H1 (cell line): ENCODE measurements at regions not wholly inside any gene's neighbourhood (a gene's known extent, or its start where the extent isn't known, plus 50 kb on each side); places are given as distances from the start of the nearest gene placed in this dataset.

ENCODE experiments used
- CTCF ChIA-PET: fragments of 300-600 bp; sonication (Branson Sonifier 250); formaldehyde crosslinking; loops from one replicate; lab custom pipeline; 2021; ENCODE audit not compliant: partially characterized antibody; lab: Charles Lee
- POLR2A ChIA-PET: fragments of 300-600 bp; sonication (Branson Sonifier 250); formaldehyde crosslinking; loops from one replicate; lab custom pipeline; 2021; ENCODE audit warnings: inconsistent platforms; ENCODE audit not compliant: partially characterized antibody; lab: Charles Lee
- DNase-seq, 2 experiments: peaks; one replicate each; pipeline versions ENCODE4 v3.0.0 to v3.0.0-alpha.2; 2010 to 2022; ENCODE audit warnings: low spot score in 2 of 2, low read depth in 1 of 2, mixed read lengths in 1 of 2
- FAIRE-seq: peaks from 2 replicates; lab custom pipeline; 2011; peaks lifted over from hg19 to GRCh38; lab: Jason Lieb, UNC
- H2AFZ ChIP-seq: 2 replicates; pipeline ENCODE4 v1.8.1; 2012; ENCODE audit warnings: low read length, inconsistent platforms
- H2AK5ac ChIP-seq: 2 replicates; pipeline ENCODE4 v1.6.1; 2013; ENCODE audit warnings: low read depth, low read length
- H2BK120ac ChIP-seq: replicated peaks from 2 replicates; pipeline ENCODE3; 2013; ENCODE audit warnings: low read depth, low read length, inconsistent platforms
- H2BK12ac ChIP-seq: 2 replicates; pipeline ENCODE4 v1.6.1; 2013; ENCODE audit warnings: low read depth, low read length
- H2BK15ac ChIP-seq: 2 replicates; pipeline ENCODE4 v1.6.1; 2013; ENCODE audit warnings: low read length
- H2BK20ac ChIP-seq: 2 replicates; pipeline ENCODE4 v1.6.1; 2013; ENCODE audit warnings: low read length
- H2BK5ac ChIP-seq: 2 replicates; pipeline ENCODE4 v1.6.1; 2013; ENCODE audit warnings: low read depth, low read length
- H3K14ac ChIP-seq: 2 replicates; pipeline ENCODE4 v1.6.1; 2013; ENCODE audit warnings: inconsistent platforms; ENCODE audit not compliant: insufficient read length
- H3K18ac ChIP-seq: 2 replicates; pipeline ENCODE4 v1.6.1; 2013; ENCODE audit warnings: low read length; ENCODE audit errors: extremely low read depth
- H3K23ac ChIP-seq: 2 replicates; pipeline ENCODE4 v1.6.1; 2013; ENCODE audit warnings: inconsistent platforms; ENCODE audit not compliant: insufficient read length
- H3K23me2 ChIP-seq: 2 replicates; pipeline ENCODE4 v1.6.1; 2013; ENCODE audit warnings: low read depth, low read length
- H3K27ac ChIP-seq: 2 replicates; pipeline ENCODE4 v1.6.1; 2011; ENCODE audit warnings: low read depth, low read length, inconsistent platforms
- H3K27me3 ChIP-seq, 4 experiments: replicated peaks in 1 of 4; 1 replicate in 1 of 4; 2 replicates in 3 of 4; pipeline versions ENCODE4 v1.6.1 to v1.8.1; 2011 to 2013; ENCODE audit warnings: low read length in 3 of 4, mild to moderate bottlenecking in 3 of 4, inconsistent platforms in 2 of 4, mixed read lengths in 2 of 4, moderate library complexity in 1 of 4; ENCODE audit not compliant: control insufficient read depth in 3 of 4, insufficient read depth in 3 of 4; ENCODE audit errors: extremely low read depth in 1 of 4
- H3K36me3 ChIP-seq, 4 experiments: 2 replicates each; pipeline versions ENCODE4 v1.6.1 to v1.8.1; 2011 to 2013; ENCODE audit warnings: mild to moderate bottlenecking in 4 of 4, low read length in 3 of 4, moderate library complexity in 2 of 4, control low read depth in 1 of 4, inconsistent platforms in 1 of 4; ENCODE audit not compliant: insufficient read depth in 4 of 4, control insufficient read depth in 2 of 4
- H3K4ac ChIP-seq: replicated peaks from 2 replicates; pipeline ENCODE3; 2013; ENCODE audit warnings: low read length, low read depth, mixed read lengths, inconsistent platforms; ENCODE audit not compliant: insufficient read length
- H3K4me1 ChIP-seq, 4 experiments: replicated peaks in 1 of 4; 1 replicate in 1 of 4; 2 replicates in 3 of 4; pipeline versions ENCODE4 v1.6.1 to v1.8.1; 2011 to 2013; ENCODE audit warnings: low read length in 3 of 4, inconsistent platforms in 2 of 4, mixed read lengths in 1 of 4; ENCODE audit not compliant: insufficient read depth in 4 of 4, control insufficient read depth in 3 of 4
- H3K4me2 ChIP-seq, 2 experiments: 2 replicates each; pipeline versions ENCODE4 v1.6.1 to v1.8.1; 2011 to 2013; ENCODE audit warnings: low read depth in 2 of 2, low read length in 2 of 2, control low read depth in 1 of 2, inconsistent platforms in 1 of 2, mild to moderate bottlenecking in 1 of 2; ENCODE audit not compliant: insufficient read depth in 1 of 2
- H3K4me3 ChIP-seq, 4 experiments: fragments of 200-600, 300-600 bp in 1 of 4; sonication (generic), shearing (Covaris generic), sonication (Bioruptor Twin) in 1 of 4; 2 replicates each; pipeline versions ENCODE4 v1.5.1 to v1.8.1; 2011 to 2016; ENCODE audit warnings: low read length in 4 of 4, low read depth in 3 of 4, control low read depth in 2 of 4, inconsistent platforms in 2 of 4, mild to moderate bottlenecking in 2 of 4, mixed read lengths in 1 of 4, moderate library complexity in 1 of 4; ENCODE audit not compliant: insufficient read depth in 2 of 4; ENCODE audit errors: extremely low read depth in 1 of 4
- H3K56ac ChIP-seq: replicated peaks from 2 replicates; pipeline ENCODE3; 2013; ENCODE audit warnings: low read depth, mild to moderate bottlenecking, mixed read lengths, low read length, inconsistent platforms; ENCODE audit not compliant: insufficient read length
- H3K79me1 ChIP-seq: 2 replicates; pipeline ENCODE4 v1.6.1; 2013; ENCODE audit warnings: low read depth, low read length, control low read depth
- H3K79me2 ChIP-seq, 2 experiments: 2 replicates each; pipeline versions ENCODE4 v1.6.1 to v1.8.1; 2012 to 2013; ENCODE audit warnings: low read length in 2 of 2, mild to moderate bottlenecking in 2 of 2, inconsistent platforms in 1 of 2; ENCODE audit not compliant: insufficient read depth in 2 of 2, control insufficient read depth in 1 of 2
- H3K9ac ChIP-seq, 4 experiments: replicated peaks in 1 of 4; 1 replicate in 1 of 4; 2 replicates in 3 of 4; pipeline versions ENCODE4 v1.6.1 to v1.8.1; 2011 to 2013; ENCODE audit warnings: low read depth in 3 of 4, low read length in 3 of 4, control low read depth in 2 of 4, mild to moderate bottlenecking in 2 of 4, moderate library complexity in 2 of 4, inconsistent platforms in 1 of 4; ENCODE audit errors: extremely low read depth in 1 of 4
- H3K9me3 ChIP-seq, 2 experiments: 2 replicates each; pipeline versions ENCODE4 v1.6.1 to v1.8.1; 2012 to 2013; ENCODE audit warnings: mild to moderate bottlenecking in 2 of 2, moderate library complexity in 2 of 2, control low read depth in 1 of 2, inconsistent platforms in 1 of 2, low read depth in 1 of 2, low read length in 1 of 2, mixed read lengths in 1 of 2; ENCODE audit not compliant: insufficient read depth in 2 of 2
- H4K20me1 ChIP-seq, 2 experiments: replicated peaks in 1 of 2; 2 replicates each; pipeline versions ENCODE3 to v1.8.1; 2011 to 2013; ENCODE audit warnings: inconsistent platforms in 2 of 2, low read length in 2 of 2, mild to moderate bottlenecking in 1 of 2; ENCODE audit not compliant: insufficient read depth in 2 of 2, control insufficient read depth in 1 of 2
- H4K5ac ChIP-seq: 2 replicates; pipeline ENCODE4 v1.6.1; 2013; ENCODE audit warnings: low read length, low read depth, mixed read lengths, inconsistent platforms; ENCODE audit not compliant: insufficient read length
- H4K8ac ChIP-seq: 2 replicates; pipeline ENCODE4 v1.8.0; 2013; ENCODE audit warnings: mild to moderate bottlenecking, moderate library complexity, low read length, inconsistent platforms; ENCODE audit not compliant: insufficient read depth; ENCODE audit errors: extremely low read depth
- H4K91ac ChIP-seq: replicated peaks from 2 replicates; pipeline ENCODE3; 2013; ENCODE audit warnings: low read length, mixed read lengths, inconsistent platforms; ENCODE audit not compliant: insufficient read length
- E2F6 ChIP-seq: IDR thresholded peaks from 2 replicates; pipeline ENCODE4 v1.6.1; 2012; ENCODE audit warnings: inconsistent platforms
- KDM4A ChIP-seq: IDR thresholded peaks from one replicate; pipeline ENCODE4 v1.7.1; 2012; ENCODE audit warnings: low read depth, mild to moderate bottlenecking, moderate library complexity, low read length, inconsistent platforms; ENCODE audit not compliant: severe bottlenecking
- RAD21 ChIP-seq, 2 experiments: IDR thresholded peaks in 1 of 2; conservative IDR thresholded peaks in 1 of 2; 2 replicates each; pipeline ENCODE4 v1.6.1; 2011; ENCODE audit warnings: low read depth in 2 of 2, low read length in 2 of 2, improper control_type of control experiment in 1 of 2, inconsistent platforms in 1 of 2, mild to moderate bottlenecking in 1 of 2, moderate library complexity in 1 of 2
- RFX5 ChIP-seq: IDR thresholded peaks from 2 replicates; pipeline ENCODE4 v1.6.1; 2011; ENCODE audit warnings: low read depth, low read length, improper control_type of control experiment, borderline replicate concordance
- SRF ChIP-seq: IDR thresholded peaks from 2 replicates; pipeline ENCODE4 v1.6.1; 2011; ENCODE audit warnings: mild to moderate bottlenecking, low read depth, low read length, moderate library complexity
- TCF12 ChIP-seq: IDR thresholded peaks from 2 replicates; pipeline ENCODE4 v1.6.1; 2011; ENCODE audit warnings: low read depth, mild to moderate bottlenecking, low read length
- WGBS, 2 experiments: shearing (Covaris generic) in 1 of 2; methylation state at CpG; one replicate each; pipeline versions ENCODE4 v1.1.6 to v1.1.7; 2013 to 2015; ENCODE audit warnings: low lambda C conversion rate in 2 of 2, mixed read lengths in 2 of 2, inconsistent platforms in 1 of 2, low coverage in 1 of 2, missing lambda C conversion rate in 1 of 2; ENCODE audit not compliant: insufficient replicate concordance in 2 of 2, insufficient coverage in 1 of 2, insufficient read length in 1 of 2; ENCODE audit errors: extremely low coverage in 1 of 2, missing lambda C conversion rate in 1 of 2; 5-methylcytosine and 5-hydroxymethylcytosine counted together

GRCh38 chr5:106634375-106634774, 1036.4 kb downstream of the EFNA5 start:
- POLR2A ChIA-PET: no interaction called here
- no peak overlapping the region for H2BK20ac ChIP-seq
- TF ChIP-seq RFX5 (no peak), SRF (no peak), TCF12 (no peak), RAD21 (IDR thresholded peaks at IDR 0.05 in 1 of 2, conservative IDR thresholded peaks at IDR 0.05 in 1 of 2; ENCODE audit: low read depth in 2 of 2, low read length in 2 of 2) (no peak), KDM4A (no peak), E2F6 (no peak)
- TF ChIP-seq, all 59 proteins: peak for 0
- H3K18ac ChIP-seq: no peak overlapping the region
- CTCF ChIA-PET: no interaction called here
- H3K14ac ChIP-seq: no peak overlapping the region
- no peak for DNase-seq
- no peak overlapping the region for H3K4me2 ChIP-seq
- FAIRE-seq: no peak
- H3K9me3 ChIP-seq: no peaks in the 10 kb centered on the region
- H3K27me3 ChIP-seq: no peaks in the 10 kb centered on the region
- no peak overlapping the region for H4K91ac ChIP-seq
- no peaks in the 10 kb centered on the region for H3K4me1 ChIP-seq
- H4K5ac ChIP-seq: no peak overlapping the region
- no peak overlapping the region for H2BK12ac ChIP-seq
- no peak overlapping the region for H3K9ac ChIP-seq
- no peaks in the 10 kb centered on the region for H3K36me3 ChIP-seq
- no peak overlapping the region for H3K4me3 ChIP-seq
- no peak overlapping the region for H2BK120ac ChIP-seq
- H3K27ac ChIP-seq: no peak overlapping the region
- no peak overlapping the region for H2BK15ac ChIP-seq
- H4K20me1 ChIP-seq: no peaks in the 10 kb centered on the region
- H3K4ac ChIP-seq: no peak overlapping the region
- H2AK5ac ChIP-seq: no peak overlapping the region
- H3K79me2 ChIP-seq: no peaks in the 10 kb centered on the region
- H3K23ac ChIP-seq: no peak overlapping the region
- H3K79me1 ChIP-seq: no peaks in the 10 kb centered on the region
- no peak overlapping the region for H3K56ac ChIP-seq
- H3K23me2 ChIP-seq: no peaks in the 10 kb centered on the region
- no peak overlapping the region for H2BK5ac ChIP-seq
- peak overlapping the region; percentile 78; the same call in 1 of the 2 replicates for H2AFZ ChIP-seq
- WGBS, 2 experiments: 90% methylated on average over 2 of the region's 2 CpGs; no CpG with 5 or more reads in 1 of the 2 experiments
- no peak overlapping the region for H4K8ac ChIP-seq
